ENCODE measurements at regions not wholly inside any gene's neighbourhood (a gene's known extent, or its start where the extent isn't known, plus 50 kb on each side); places are given as distances from the start of the nearest gene placed in this dataset.
"Not testable (repeated sequence)": the region's sequence is repeated elsewhere in the genome, so short reads cannot be mapped to it uniquely, and the experiment has no call there.

DNA sequence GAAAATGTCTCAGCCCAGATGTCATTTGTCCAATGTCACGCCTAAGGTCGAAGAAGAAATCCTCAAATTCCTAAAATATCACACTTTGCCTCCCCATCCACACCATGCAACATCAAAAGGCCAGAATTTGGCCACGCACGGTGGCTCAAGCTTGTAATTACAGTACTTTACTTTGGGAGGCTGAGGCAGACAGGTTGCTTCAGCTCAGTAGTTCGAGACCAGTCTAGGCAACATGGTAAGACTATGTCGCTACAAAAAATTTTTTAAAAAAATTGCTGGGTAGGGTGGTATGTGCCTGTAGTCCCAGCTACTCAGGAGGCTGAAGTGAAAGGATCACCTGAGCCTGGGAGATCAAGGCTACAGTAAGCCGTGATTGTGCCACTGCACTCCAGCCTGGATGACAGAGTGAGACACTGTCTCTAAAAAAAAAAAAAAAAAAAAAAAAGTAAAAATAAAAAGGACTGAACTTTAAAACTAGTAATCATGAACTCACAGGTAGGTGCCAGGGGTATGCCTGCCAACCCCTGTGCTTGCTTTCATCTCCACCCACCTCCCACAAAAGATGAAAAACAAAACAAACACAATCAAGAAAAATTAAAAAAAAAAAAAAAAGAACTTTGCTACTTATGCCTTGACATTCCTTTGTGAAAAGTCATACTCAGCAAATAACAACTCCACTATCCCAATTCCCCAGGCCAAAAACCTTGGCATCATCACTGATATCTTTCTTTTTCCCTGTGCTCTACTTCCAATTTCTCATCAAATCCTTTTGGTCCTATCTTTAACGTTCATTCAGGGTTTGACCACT lies 81.3 kb downstream of the SYT15 start:
- not testable (repeated sequence) for DNase-seq; H3K56ac ChIP-seq (ENCODE audit: insufficient read length, low read depth, low read length); H2BK12ac ChIP-seq (ENCODE audit: insufficient read length, low read depth, low read length); H3K9ac ChIP-seq (ENCODE audit: extremely low read depth, insufficient read length, low read length); H3K27ac ChIP-seq (ENCODE audit: insufficient read length, low read depth, low read length); H3K4me2 ChIP-seq (ENCODE audit: insufficient read depth, insufficient read length, low read length); H3T11ph ChIP-seq (ENCODE audit: low read length); H2AK5ac ChIP-seq (ENCODE audit: insufficient read length, low read length); H3K79me1 ChIP-seq (ENCODE audit: insufficient read depth, low read depth, low read length, poor library complexity, severe bottlenecking); H2BK120ac ChIP-seq (ENCODE audit: low read depth, low read length, poor library complexity, severe bottlenecking); H2AFZ ChIP-seq (ENCODE audit: low read length); H3K27ac Mint-ChIP-seq; H3K9me3 Mint-ChIP-seq; H3K4me3 Mint-ChIP-seq; H2BK5ac ChIP-seq (ENCODE audit: insufficient read length, low read length); H3K18ac ChIP-seq (ENCODE audit: insufficient read length, low read depth, low read length); H3K36me3 Mint-ChIP-seq (ENCODE audit: insufficient read depth in 1 of 3, low read depth in 3 of 3); H3K79me2 ChIP-seq (ENCODE audit: insufficient read depth, low read length); H3K4me1 Mint-ChIP-seq; H3K27me3 Mint-ChIP-seq (ENCODE audit: low read depth); H3K27me3 ChIP-seq (ENCODE audit: insufficient read depth, low read length); H4K8ac ChIP-seq (replicated peaks; ENCODE audit: insufficient read length, low read depth, low read length); H3K23me2 ChIP-seq (ENCODE audit: insufficient read length, low read depth, low read length, poor library complexity, severe bottlenecking); H3K9me3 ChIP-seq (ENCODE audit: control insufficient read depth, low read depth, low read length); H3K4me1 ChIP-seq (ENCODE audit: insufficient read depth, low read length); H3K14ac ChIP-seq (ENCODE audit: insufficient read depth, low read length); H2BK15ac ChIP-seq (ENCODE audit: low read depth, low read length); H4K5ac ChIP-seq (ENCODE audit: insufficient read length, low read depth, low read length); H3K23ac ChIP-seq (ENCODE audit: insufficient read length, low read depth, low read length); H2BK20ac ChIP-seq (ENCODE audit: low read depth, low read length, poor library complexity, severe bottlenecking); H3K4ac ChIP-seq (ENCODE audit: low read depth, low read length); H4K91ac ChIP-seq (ENCODE audit: insufficient read length, low read depth, low read length); H4K20me1 ChIP-seq (ENCODE audit: control insufficient read depth, insufficient read depth, insufficient read length)
- no CpG with 5 or more reads among the region's 8 CpGs for WGBS (ENCODE audit: extremely low coverage, insufficient read length, low lambda C conversion rate)

DNA sequence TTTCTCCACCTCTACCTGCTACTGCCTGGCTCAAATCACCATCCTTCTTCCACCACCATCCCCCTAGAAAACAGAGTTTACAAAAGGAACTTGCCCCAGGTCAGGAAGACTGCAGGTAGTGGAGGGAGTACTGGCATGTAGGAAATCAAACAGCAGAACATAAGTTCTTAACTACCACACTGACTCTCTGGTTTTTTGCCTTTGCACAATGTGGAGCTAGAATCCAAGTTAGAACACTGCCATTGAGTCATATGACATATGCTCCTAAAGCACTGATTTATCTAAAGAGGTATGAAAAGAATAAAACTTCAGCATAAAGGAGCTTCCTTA lies 81.9 kb downstream of the SYT15 start:
- not testable (repeated sequence) for DNase-seq; H3K4me2 ChIP-seq (ENCODE audit: insufficient read depth, insufficient read length, low read length); H3K36me3 Mint-ChIP-seq (ENCODE audit: insufficient read depth in 1 of 3, low read depth in 3 of 3); H3K4ac ChIP-seq (ENCODE audit: low read depth, low read length); H3K4me1 ChIP-seq (ENCODE audit: insufficient read depth, low read length); H3K27ac ChIP-seq (ENCODE audit: insufficient read length, low read depth, low read length); H2BK120ac ChIP-seq (ENCODE audit: low read depth, low read length, poor library complexity, severe bottlenecking); H4K20me1 ChIP-seq (ENCODE audit: control insufficient read depth, insufficient read depth, insufficient read length); H3K4me3 Mint-ChIP-seq; H3K79me1 ChIP-seq (ENCODE audit: insufficient read depth, low read depth, low read length, poor library complexity, severe bottlenecking); H3K27me3 ChIP-seq (ENCODE audit: insufficient read depth, low read length); H3K9me3 ChIP-seq (ENCODE audit: control insufficient read depth, low read depth, low read length); H4K8ac ChIP-seq (replicated peaks; ENCODE audit: insufficient read length, low read depth, low read length); H3K27ac Mint-ChIP-seq; H3K23me2 ChIP-seq (ENCODE audit: insufficient read length, low read depth, low read length, poor library complexity, severe bottlenecking); H2AFZ ChIP-seq (ENCODE audit: low read length); H3K23ac ChIP-seq (ENCODE audit: insufficient read length, low read depth, low read length); H3T11ph ChIP-seq (ENCODE audit: low read length); H3K27me3 Mint-ChIP-seq (ENCODE audit: low read depth); H3K9ac ChIP-seq (ENCODE audit: extremely low read depth, insufficient read length, low read length); H3K18ac ChIP-seq (ENCODE audit: insufficient read length, low read depth, low read length); H3K79me2 ChIP-seq (ENCODE audit: insufficient read depth, low read length); H2BK15ac ChIP-seq (ENCODE audit: low read depth, low read length); H2AK5ac ChIP-seq (ENCODE audit: insufficient read length, low read length); H3K56ac ChIP-seq (ENCODE audit: insufficient read length, low read depth, low read length); H3K14ac ChIP-seq (ENCODE audit: insufficient read depth, low read length); H3K9me3 Mint-ChIP-seq; H4K91ac ChIP-seq (ENCODE audit: insufficient read length, low read depth, low read length); H2BK12ac ChIP-seq (ENCODE audit: insufficient read length, low read depth, low read length); H2BK5ac ChIP-seq (ENCODE audit: insufficient read length, low read length); H2BK20ac ChIP-seq (ENCODE audit: low read depth, low read length, poor library complexity, severe bottlenecking); H4K5ac ChIP-seq (ENCODE audit: insufficient read length, low read depth, low read length); H3K4me1 Mint-ChIP-seq
